IgD-negative memory B cell (primary cell): ENCODE measurements at regions not wholly inside any gene's neighbourhood (a gene's known extent, or its start where the extent isn't known, plus 50 kb on each side); places are given as distances from the start of the nearest gene placed in this dataset.
"Not testable (repeated sequence)": the region's sequence is repeated elsewhere in the genome, so short reads cannot be mapped to it uniquely, and the experiment has no call there.

Experiments
- H3K27ac Mint-ChIP-seq, 3 donors: one replicate each; pipeline ENCODE4 v1.8.0; 2020 to 2022; ENCODE audit warnings: mild to moderate bottlenecking in 3 of 3, mixed read lengths in 3 of 3, moderate library complexity in 1 of 3
- H3K27me3 Mint-ChIP-seq: one replicate; pipeline ENCODE4 v1.8.0; 2021; ENCODE audit warnings: mixed read lengths
- H3K36me3 Mint-ChIP-seq: one replicate; pipeline ENCODE4 v1.8.0; 2020; ENCODE audit warnings: mild to moderate bottlenecking, mixed read lengths
- H3K4me1 Mint-ChIP-seq, 3 donors: one replicate each; pipeline ENCODE4 v1.8.0; 2020 to 2022; ENCODE audit warnings: mixed read lengths in 3 of 3, mild to moderate bottlenecking in 1 of 3
- H3K4me3 Mint-ChIP-seq, 4 donors: one replicate each; pipeline ENCODE4 v1.8.0; 2020 to 2022; ENCODE audit warnings: mild to moderate bottlenecking in 4 of 4, mixed read lengths in 4 of 4, moderate library complexity in 3 of 4
- H3K9me3 Mint-ChIP-seq, 3 donors: one replicate each; pipeline ENCODE4 v1.8.0; 2020 to 2021; ENCODE audit warnings: mixed read lengths in 3 of 3, mild to moderate bottlenecking in 1 of 3

- Mint-ChIP-seq H3K27me3 (no peaks in the 10 kb centered on the region), H3K4me3 (no peak overlapping the region), H3K9me3 (peaks cover 2 to 6% (median 5%) of the 10 kb centered on the region in 3 donors), H3K36me3 (no peaks in the 10 kb centered on the region), H3K27ac (no peak overlapping the region), H3K4me1 (no peaks in the 10 kb centered on the region)
Measured at GRCh38 chr2:58484221-58484620, 243.1 kb upstream of the FANCL start.

- peaks cover 2 to 6% (median 5%) of the 10 kb centered on the region in 3 donors for H3K9me3 Mint-ChIP-seq
- H3K4me3 Mint-ChIP-seq, result no peak overlapping the region
- no peaks in the 10 kb centered on the region for H3K36me3 Mint-ChIP-seq
- no peaks in the 10 kb centered on the region for H3K27me3 Mint-ChIP-seq
- no peak overlapping the region for H3K27ac Mint-ChIP-seq
- H3K4me1 Mint-ChIP-seq, result no peaks in the 10 kb centered on the region
Measured at GRCh38 chr2:58483307-58483706, 242.2 kb upstream of the FANCL start.

- H3K36me3 Mint-ChIP-seq, result peaks cover 2% of the 10 kb centered on the region
- H3K4me1 Mint-ChIP-seq, result no peaks in the 10 kb centered on the region
- no peaks in the 10 kb centered on the region for H3K27me3 Mint-ChIP-seq
- no peak overlapping the region for H3K27ac Mint-ChIP-seq
- peaks cover 0 to 4% (median 1%) of the 10 kb centered on the region in 3 donors for H3K9me3 Mint-ChIP-seq
- no peak overlapping the region for H3K4me3 Mint-ChIP-seq
Measured at GRCh38 chr2:58481670-58482069, 240.5 kb upstream of the FANCL start.

- peaks cover 2% of the 10 kb centered on the region for H3K36me3 Mint-ChIP-seq
- H3K4me3 Mint-ChIP-seq, result no peak overlapping the region
- H3K4me1 Mint-ChIP-seq, result no peaks in the 10 kb centered on the region
- H3K9me3 Mint-ChIP-seq, result no peaks in the 10 kb centered on the region
- H3K27me3 Mint-ChIP-seq, result peaks cover 2% of the 10 kb centered on the region
- H3K27ac Mint-ChIP-seq, result no peak overlapping the region
Measured at GRCh38 chr2:58480141-58480540, 239.0 kb upstream of the FANCL start.

- peaks cover 2% of the 10 kb centered on the region for H3K27me3 Mint-ChIP-seq
- no peaks in the 10 kb centered on the region for H3K4me1 Mint-ChIP-seq
- no peak overlapping the region for H3K27ac Mint-ChIP-seq
- no peaks in the 10 kb centered on the region for H3K9me3 Mint-ChIP-seq
- H3K4me3 Mint-ChIP-seq, result no peak overlapping the region
- peaks cover 2% of the 10 kb centered on the region for H3K36me3 Mint-ChIP-seq
Measured at GRCh38 chr2:58479535-58480140, 238.5 kb upstream of the FANCL start.

GRCh38 chr2:58476556-58476955 lies 235.4 kb upstream of the FANCL start:
- Mint-ChIP-seq H3K27ac (no peak overlapping the region), H3K27me3 (peaks cover 5% of the 10 kb centered on the region)

GRCh38 chr2:58475756-58476155 lies 234.6 kb upstream of the FANCL start:
- peaks cover 2% of the 10 kb centered on the region for H3K36me3 Mint-ChIP-seq
- no peaks in the 10 kb centered on the region for H3K9me3 Mint-ChIP-seq
- no peak overlapping the region for H3K27ac Mint-ChIP-seq
- H3K27me3 Mint-ChIP-seq, result peaks cover 5% of the 10 kb centered on the region
- H3K4me3 Mint-ChIP-seq, result no peak overlapping the region
- no peaks in the 10 kb centered on the region for H3K4me1 Mint-ChIP-seq

More at GRCh38 chr2:58476556-58476955, 235.4 kb upstream of the FANCL start:
- Mint-ChIP-seq H3K36me3 (peaks cover 2% of the 10 kb centered on the region), H3K9me3 (no peaks in the 10 kb centered on the region), H3K4me3 (no peak overlapping the region), H3K4me1 (no peaks in the 10 kb centered on the region)

GRCh38 chr2:58473165-58473564 lies 232.0 kb upstream of the FANCL start:
- H3K4me3 Mint-ChIP-seq, result no peak overlapping the region
- peaks cover 2% of the 10 kb centered on the region for H3K36me3 Mint-ChIP-seq
- peaks cover 0 to 3% (median 0%) of the 10 kb centered on the region in 3 donors for H3K4me1 Mint-ChIP-seq
- no peaks in the 10 kb centered on the region for H3K9me3 Mint-ChIP-seq
- no peak overlapping the region for H3K27ac Mint-ChIP-seq
- H3K27me3 Mint-ChIP-seq, result peaks cover 5% of the 10 kb centered on the region

GRCh38 chr2:58466804-58467203 lies 225.7 kb upstream of the FANCL start:
- Mint-ChIP-seq H3K36me3 (no peaks in the 10 kb centered on the region), H3K9me3 (no peaks in the 10 kb centered on the region), H3K27ac (no peak overlapping the region), H3K27me3 (no peaks in the 10 kb centered on the region), H3K4me1 (peaks cover 0 to 5% (median 2%) of the 10 kb centered on the region in 3 donors), H3K4me3 (no peak overlapping the region)

GRCh38 chr2:58466021-58466420 lies 224.9 kb upstream of the FANCL start:
- not testable (repeated sequence) for H3K4me1 Mint-ChIP-seq, H3K36me3 Mint-ChIP-seq, H3K4me3 Mint-ChIP-seq, H3K9me3 Mint-ChIP-seq, H3K27me3 Mint-ChIP-seq, H3K27ac Mint-ChIP-seq

GRCh38 chr2:58460670-58461069 lies 219.5 kb upstream of the FANCL start:
- H3K36me3 Mint-ChIP-seq, result no peaks in the 10 kb centered on the region
- no peaks in the 10 kb centered on the region for H3K9me3 Mint-ChIP-seq
- H3K27ac Mint-ChIP-seq, result no peak overlapping the region
- peaks cover 1% of the 10 kb centered on the region for H3K27me3 Mint-ChIP-seq
- H3K4me3 Mint-ChIP-seq, result no peak overlapping the region
- no peaks in the 10 kb centered on the region for H3K4me1 Mint-ChIP-seq

GRCh38 chr2:58449286-58450010 lies 208.3 kb upstream of the FANCL start:
- Mint-ChIP-seq H3K4me1 (peaks cover 0 to 3% (median 2%) of the 10 kb centered on the region in 3 donors), H3K27ac (no peak overlapping the region), H3K4me3 (no peak overlapping the region)

GRCh38 chr2:58448845-58449244 lies 207.7 kb upstream of the FANCL start:
- Mint-ChIP-seq H3K27me3 (no peaks in the 10 kb centered on the region), H3K4me1 (peaks cover 0 to 3% (median 2%) of the 10 kb centered on the region in 3 donors), H3K27ac (no peak overlapping the region), H3K9me3 (no peaks in the 10 kb centered on the region), H3K4me3 (no peak overlapping the region), H3K36me3 (no peaks in the 10 kb centered on the region)

More at GRCh38 chr2:58449286-58450010, 208.3 kb upstream of the FANCL start:
- H3K36me3 Mint-ChIP-seq, result no peaks in the 10 kb centered on the region
- H3K9me3 Mint-ChIP-seq, result no peaks in the 10 kb centered on the region
- H3K27me3 Mint-ChIP-seq, result no peaks in the 10 kb centered on the region

- H3K4me1 Mint-ChIP-seq, result peaks cover 0 to 3% (median 2%) of the 10 kb centered on the region in 3 donors
- H3K4me3 Mint-ChIP-seq, result no peak overlapping the region
- no peak overlapping the region for H3K27ac Mint-ChIP-seq
- no peaks in the 10 kb centered on the region for H3K27me3 Mint-ChIP-seq
- no peaks in the 10 kb centered on the region for H3K36me3 Mint-ChIP-seq
- no peaks in the 10 kb centered on the region for H3K9me3 Mint-ChIP-seq
Measured at GRCh38 chr2:58448065-58448507, 207.0 kb upstream of the FANCL start.

- Mint-ChIP-seq H3K36me3 (no peaks in the 10 kb centered on the region), H3K9me3 (no peaks in the 10 kb centered on the region), H3K4me1 (peaks cover 0 to 3% (median 2%) of the 10 kb centered on the region in 3 donors), H3K27ac (no peak overlapping the region), H3K4me3 (no peak overlapping the region), H3K27me3 (no peaks in the 10 kb centered on the region)
Measured at GRCh38 chr2:58447586-58447985, 206.5 kb upstream of the FANCL start.

GRCh38 chr2:58441643-58442042 lies 200.5 kb upstream of the FANCL start:
- H3K27me3 Mint-ChIP-seq, result no peaks in the 10 kb centered on the region
- H3K36me3 Mint-ChIP-seq, result no peaks in the 10 kb centered on the region
- no peak overlapping the region for H3K4me3 Mint-ChIP-seq
- H3K27ac Mint-ChIP-seq, result no peak overlapping the region
- H3K4me1 Mint-ChIP-seq, result no peaks in the 10 kb centered on the region
- no peaks in the 10 kb centered on the region for H3K9me3 Mint-ChIP-seq
